CD14-positive monocyte (primary cell): ENCODE measurements at regions not wholly inside any gene's neighbourhood (a gene's known extent, or its start where the extent isn't known, plus 50 kb on each side); places are given as distances from the start of the nearest gene placed in this dataset.

Experiments used
- DNase-seq, 3 donors: peaks; one replicate each; pipeline ENCODE4 v3.0.0-alpha.2; 2011 to 2022
- H2AFZ ChIP-seq: 2 replicates; pipeline ENCODE4 v1.6.0; 2012; ENCODE audit warnings: mild to moderate bottlenecking, low read depth, low read length, inconsistent platforms; ENCODE audit not compliant: insufficient read depth, poor library complexity, severe bottlenecking
- H3K27ac ChIP-seq, 2 donors: 1 replicate in 1 of 2; 2 replicates in 1 of 2; pipeline ENCODE4 v1.5.1; 2012 to 2013; ENCODE audit warnings: low read length in 2 of 2, control low read depth in 1 of 2, inconsistent platforms in 1 of 2, low read depth in 1 of 2, mild to moderate bottlenecking in 1 of 2
- H3K27me3 ChIP-seq, 2 donors: one replicate each; pipeline versions ENCODE4 v1.6.0 to v1.6.1; 2011 to 2013; ENCODE audit warnings: low read length in 2 of 2; ENCODE audit not compliant: control insufficient read depth in 2 of 2, insufficient read depth in 2 of 2
- H3K36me3 ChIP-seq, 2 donors: replicated peaks in 1 of 2; 1 replicate in 1 of 2; 2 replicates in 1 of 2; pipeline versions ENCODE4 v1.5.1 to v1.6.1; 2012 to 2013; ENCODE audit warnings: low read length in 2 of 2, control low read depth in 1 of 2, inconsistent platforms in 1 of 2, mild to moderate bottlenecking in 1 of 2; ENCODE audit not compliant: insufficient read depth in 2 of 2, control insufficient read depth in 1 of 2
- H3K4me1 ChIP-seq, 2 donors: 1 replicate in 1 of 2; 2 replicates in 1 of 2; pipeline versions ENCODE4 v1.5.1 to v1.6.1; 2012 to 2013; ENCODE audit warnings: low read length in 2 of 2, control low read depth in 1 of 2, inconsistent platforms in 1 of 2, mild to moderate bottlenecking in 1 of 2, moderate library complexity in 1 of 2; ENCODE audit not compliant: insufficient read depth in 2 of 2, control insufficient read depth in 1 of 2
- H3K4me2 ChIP-seq: replicated peaks from 2 replicates; pipeline ENCODE3; 2012; ENCODE audit warnings: low read length, moderate library complexity, mild to moderate bottlenecking; ENCODE audit not compliant: poor library complexity, severe bottlenecking; ENCODE audit errors: extremely low read depth
- H3K4me3 ChIP-seq, 3 experiments: fragments of 200-600 bp in 1 of 3; sonication (generic) in 1 of 3; replicated peaks in 1 of 3; 1 replicate in 2 of 3; 2 replicates in 1 of 3; pipeline ENCODE4 v1.5.1; 2011 to 2013; ENCODE audit warnings: low read length in 3 of 3, mild to moderate bottlenecking in 3 of 3, control low read depth in 2 of 3, low read depth in 2 of 3, inconsistent platforms in 1 of 3, moderate library complexity in 1 of 3
- H3K79me2 ChIP-seq: 2 replicates; pipeline ENCODE4 v1.6.0; 2012; ENCODE audit warnings: mild to moderate bottlenecking, control low read depth, inconsistent platforms, low read length, moderate library complexity; ENCODE audit not compliant: insufficient read depth
- H3K9ac ChIP-seq: 2 replicates; pipeline ENCODE4 v1.6.0; 2017; ENCODE audit warnings: low read length, mild to moderate bottlenecking; ENCODE audit not compliant: insufficient read depth, poor library complexity, severe bottlenecking
- H3K9me3 ChIP-seq, 2 donors: replicated peaks in 1 of 2; 1 replicate in 1 of 2; 2 replicates in 1 of 2; pipeline versions ENCODE4 v1.5.1 to v1.6.1; 2012 to 2013; ENCODE audit warnings: low read length in 2 of 2, control low read depth in 1 of 2; ENCODE audit not compliant: control insufficient read depth in 1 of 2, insufficient read depth in 1 of 2
- H4K20me1 ChIP-seq: 2 replicates; pipeline ENCODE4 v1.6.0; 2012; ENCODE audit warnings: mild to moderate bottlenecking, low read length, control low read depth, moderate library complexity; ENCODE audit not compliant: insufficient read depth
- H3K27ac Mint-ChIP-seq, 7 donors: one replicate each; pipeline ENCODE4 v1.8.0; 2020; ENCODE audit warnings: mild to moderate bottlenecking in 7 of 7, mixed read lengths in 7 of 7, moderate library complexity in 6 of 7, inconsistent platforms in 2 of 7
- H3K27me3 Mint-ChIP-seq, 3 donors: one replicate each; pipeline ENCODE4 v1.8.0; 2021 to 2022; ENCODE audit warnings: low read depth in 3 of 3, mild to moderate bottlenecking in 3 of 3, mixed read lengths in 3 of 3, moderate library complexity in 3 of 3, inconsistent platforms in 1 of 3
- H3K36me3 Mint-ChIP-seq, 2 donors: one replicate each; pipeline ENCODE4 v1.8.0; 2020; ENCODE audit warnings: mixed read lengths in 2 of 2, inconsistent platforms in 1 of 2, mild to moderate bottlenecking in 1 of 2
- H3K4me1 Mint-ChIP-seq: one replicate; pipeline ENCODE4 v1.8.0; 2020; ENCODE audit warnings: mild to moderate bottlenecking, mixed read lengths
- H3K4me3 Mint-ChIP-seq, 2 donors: one replicate each; pipeline ENCODE4 v1.8.0; 2020; ENCODE audit warnings: mild to moderate bottlenecking in 2 of 2, mixed read lengths in 2 of 2, moderate library complexity in 1 of 2
- H3K9me3 Mint-ChIP-seq, 7 donors: one replicate each; pipeline ENCODE4 v1.8.0; 2020 to 2022; ENCODE audit warnings: mixed read lengths in 7 of 7, mild to moderate bottlenecking in 6 of 7, moderate library complexity in 6 of 7, inconsistent platforms in 2 of 7
- WGBS: methylation state at CpG from one replicate; pipeline ENCODE4 v1.1.5; 2013; ENCODE audit warnings: missing lambda C conversion rate; ENCODE audit not compliant: insufficient coverage; 5-methylcytosine and 5-hydroxymethylcytosine counted together
- intact Hi-C, 2 donors: fragments of 100-400 bp; cut with micrococcal nuclease; formaldehyde crosslinking; loops; one replicate each; pipeline versions ENCODE4 v1.15.0 to v1.15.1; 2023
- TF ChIP-seq, protein P1 (sequence below): fragments of 200-600 bp; IDR thresholded peaks from one replicate; pipeline ENCODE4 v1.8.0; 2022; ENCODE audit warnings: antibody characterized with exemption, mild to moderate bottlenecking

- Histone ChIP-seq H3K9ac (no peak overlapping the region), H3K4me2 (no peak overlapping the region), H2AFZ (no peak overlapping the region), H3K27ac (no peak overlapping the region), H3K36me3 (no peaks in the 10 kb centered on the region), H3K79me2 (no peaks in the 10 kb centered on the region), H3K4me3 (no peak overlapping the region), H4K20me1 (no peaks in the 10 kb centered on the region), H3K9me3 (no peaks in the 10 kb centered on the region), H3K27me3 (no peaks in the 10 kb centered on the region), H3K4me1 (no peaks in the 10 kb centered on the region)
- Mint-ChIP-seq H3K27ac (no peak overlapping the region), H3K27me3 (peaks cover 0 to 1% (median 0%) of the 10 kb centered on the region in 3 donors), H3K9me3 (peaks cover 0 to 3% (median 0%) of the 10 kb centered on the region in 7 donors), H3K36me3 (no peaks in the 10 kb centered on the region), H3K4me1 (no peaks in the 10 kb centered on the region), H3K4me3 (no peak overlapping the region)
- WGBS: no CpG with 5 or more reads among the region's 2 CpGs
- intact Hi-C loops: no loop called here
- DNase-seq: no peak
- TF ChIP-seq, protein P1, sequence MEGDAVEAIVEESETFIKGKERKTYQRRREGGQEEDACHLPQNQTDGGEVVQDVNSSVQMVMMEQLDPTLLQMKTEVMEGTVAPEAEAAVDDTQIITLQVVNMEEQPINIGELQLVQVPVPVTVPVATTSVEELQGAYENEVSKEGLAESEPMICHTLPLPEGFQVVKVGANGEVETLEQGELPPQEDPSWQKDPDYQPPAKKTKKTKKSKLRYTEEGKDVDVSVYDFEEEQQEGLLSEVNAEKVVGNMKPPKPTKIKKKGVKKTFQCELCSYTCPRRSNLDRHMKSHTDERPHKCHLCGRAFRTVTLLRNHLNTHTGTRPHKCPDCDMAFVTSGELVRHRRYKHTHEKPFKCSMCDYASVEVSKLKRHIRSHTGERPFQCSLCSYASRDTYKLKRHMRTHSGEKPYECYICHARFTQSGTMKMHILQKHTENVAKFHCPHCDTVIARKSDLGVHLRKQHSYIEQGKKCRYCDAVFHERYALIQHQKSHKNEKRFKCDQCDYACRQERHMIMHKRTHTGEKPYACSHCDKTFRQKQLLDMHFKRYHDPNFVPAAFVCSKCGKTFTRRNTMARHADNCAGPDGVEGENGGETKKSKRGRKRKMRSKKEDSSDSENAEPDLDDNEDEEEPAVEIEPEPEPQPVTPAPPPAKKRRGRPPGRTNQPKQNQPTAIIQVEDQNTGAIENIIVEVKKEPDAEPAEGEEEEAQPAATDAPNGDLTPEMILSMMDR: no peak
These were observed 255.8 kb upstream of the GPRIN3 start for GRCh38 chr4:89563431-89563830.

GRCh38 chr4:89562746-89563145 is 255.1 kb upstream of the GPRIN3 start:
- H3K4me1 ChIP-seq: no peaks in the 10 kb centered on the region
- H3K9ac ChIP-seq: no peak overlapping the region
- H3K4me2 ChIP-seq: no peak overlapping the region
- H3K27me3 Mint-ChIP-seq: peaks cover 0 to 1% (median 0%) of the 10 kb centered on the region in 3 donors
- intact Hi-C loops: no loop called here
- H2AFZ ChIP-seq: no peak overlapping the region
- no peaks in the 10 kb centered on the region for H4K20me1 ChIP-seq
- H3K9me3 Mint-ChIP-seq: peaks cover 0 to 3% (median 0%) of the 10 kb centered on the region in 7 donors
- H3K4me3 Mint-ChIP-seq: no peak overlapping the region
- TF ChIP-seq, protein P1: no peak
- H3K27ac ChIP-seq: no peak overlapping the region
- H3K4me1 Mint-ChIP-seq: no peaks in the 10 kb centered on the region
- H3K9me3 ChIP-seq: no peaks in the 10 kb centered on the region
- DNase-seq: no peak
- no CpG with 5 or more reads among the region's 3 CpGs for WGBS
- H3K27me3 ChIP-seq: no peaks in the 10 kb centered on the region
- no peak overlapping the region for H3K4me3 ChIP-seq
- no peak overlapping the region for H3K27ac Mint-ChIP-seq
- no peaks in the 10 kb centered on the region for H3K36me3 ChIP-seq
- no peaks in the 10 kb centered on the region for H3K36me3 Mint-ChIP-seq
- H3K79me2 ChIP-seq: no peaks in the 10 kb centered on the region
